Endothelial cell of umbilical vein (primary cell): ENCODE measurements at regions not wholly inside any gene's neighbourhood (a gene's known extent, or its start where the extent isn't known, plus 50 kb on each side); places are given as distances from the start of the nearest gene placed in this dataset.

Experiments used
- BruUV-seq: library from RNA; stranded (reverse); fragments of 400-500 nt; replicated peaks from 2 replicates; lab custom pipeline; 2021; lab: Mats Ljungman, UMichigan
- CTCF ChIA-PET: fragments of 300-600, 350-600 bp; sonication (Branson Sonifier 250); formaldehyde crosslinking; loops from one replicate; lab custom pipeline; 2021; ENCODE audit warnings: antibody characterized with exemption, inconsistent platforms; lab: Charles Lee
- POLR2A ChIA-PET: fragments of 300-600, 350-600 bp; sonication (Branson Sonifier 250); formaldehyde crosslinking; loops from one replicate; lab custom pipeline; 2021; ENCODE audit warnings: antibody characterized with exemption, inconsistent platforms; lab: Charles Lee
- DNase-seq: peaks from one replicate; pipeline ENCODE4 v3.0.0-alpha.2; 2011; ENCODE audit warnings: low read depth, low spot score
- FAIRE-seq: peaks from 2 replicates; lab custom pipeline; 2011; peaks lifted over from hg19 to GRCh38; lab: Jason Lieb, UNC
- H2AFZ ChIP-seq: 2 replicates; pipeline ENCODE4 v1.6.0; 2012; ENCODE audit warnings: low read depth, low read length, control low read depth, inconsistent platforms
- H3K27ac ChIP-seq: 2 replicates; pipeline ENCODE4 v1.5.1; 2011; ENCODE audit warnings: low read depth, mild to moderate bottlenecking, control low read depth, low read length, moderate library complexity; ENCODE audit not compliant: insufficient read depth
- H3K27me3 ChIP-seq, 2 experiments: 2 replicates each; pipeline versions ENCODE4 v1.6.0 to v1.6.1; 2011; ENCODE audit warnings: low read length in 2 of 2, mixed read lengths in 1 of 2; ENCODE audit not compliant: control insufficient read depth in 2 of 2, insufficient read depth in 2 of 2
- H3K36me3 ChIP-seq, 2 experiments: 2 replicates in 1 of 2; 3 replicates in 1 of 2; pipeline ENCODE4 v1.5.1; 2011; ENCODE audit warnings: low read length in 2 of 2, mild to moderate bottlenecking in 1 of 2, moderate library complexity in 1 of 2; ENCODE audit not compliant: control insufficient read depth in 2 of 2, insufficient read depth in 2 of 2; ENCODE audit errors: extremely low read depth in 1 of 2
- H3K4me1 ChIP-seq: 3 replicates; pipeline ENCODE4 v1.5.1; 2011; ENCODE audit warnings: mild to moderate bottlenecking, low read length; ENCODE audit not compliant: control insufficient read depth, insufficient read depth; ENCODE audit errors: extremely low read depth
- H3K4me2 ChIP-seq: 2 replicates; pipeline ENCODE4 v1.6.1; 2011; ENCODE audit warnings: low read length, control low read depth, mixed read lengths; ENCODE audit not compliant: insufficient read depth
- H3K4me3 ChIP-seq, 3 experiments: fragments of 200-600 bp in 1 of 3; sonication (generic), shearing (Covaris generic) in 1 of 3; replicated peaks in 1 of 3; 2 replicates each; pipeline ENCODE4 v1.5.1; 2011 to 2016; ENCODE audit warnings: control low read depth in 3 of 3, low read length in 3 of 3, mild to moderate bottlenecking in 2 of 3, inconsistent platforms in 1 of 3, low read depth in 1 of 3, moderate library complexity in 1 of 3; ENCODE audit not compliant: insufficient read depth in 1 of 3
- H3K79me2 ChIP-seq: 2 replicates; pipeline ENCODE4 v1.6.0; 2012; ENCODE audit warnings: low read length, inconsistent platforms; ENCODE audit not compliant: control insufficient read depth, insufficient read depth
- H3K9ac ChIP-seq: replicated peaks from 2 replicates; pipeline ENCODE3; 2011; ENCODE audit warnings: low read length, control low read depth; ENCODE audit not compliant: insufficient read depth; ENCODE audit errors: extremely low read depth
- H3K9me1 ChIP-seq: replicated peaks from 3 replicates; pipeline ENCODE4 v1.6.0; 2011; ENCODE audit warnings: mild to moderate bottlenecking, low read length; ENCODE audit not compliant: control insufficient read depth, insufficient read depth; ENCODE audit errors: extremely low read depth
- H3K9me3 ChIP-seq: replicated peaks from 2 replicates; pipeline ENCODE4 v1.5.1; 2012; ENCODE audit warnings: low read length, inconsistent platforms; ENCODE audit not compliant: control insufficient read depth, insufficient read depth
- H4K20me1 ChIP-seq: replicated peaks from 2 replicates; pipeline ENCODE3; 2011; ENCODE audit warnings: mild to moderate bottlenecking, low read length; ENCODE audit not compliant: control insufficient read depth, insufficient read depth; ENCODE audit errors: extremely low read depth
- EZH2 ChIP-seq: IDR thresholded peaks from 2 replicates; pipeline ENCODE4 v1.6.1; 2012; ENCODE audit warnings: borderline replicate concordance, low read depth, mild to moderate bottlenecking, moderate library complexity, low read length, inconsistent platforms; ENCODE audit not compliant: severe bottlenecking
- FOS ChIP-seq: IDR thresholded peaks from 2 replicates; pipeline ENCODE4 v1.6.1; 2011; ENCODE audit warnings: mild to moderate bottlenecking, low read length, moderate library complexity, borderline replicate concordance; ENCODE audit not compliant: insufficient read depth
- GATA2 ChIP-seq: IDR thresholded peaks from 2 replicates; pipeline ENCODE4 v1.7.0; 2011; ENCODE audit warnings: low read depth, mild to moderate bottlenecking, moderate library complexity, mixed read lengths, low read length; ENCODE audit not compliant: insufficient read length, insufficient read depth
- JUN ChIP-seq: IDR thresholded peaks from 2 replicates; pipeline ENCODE4 v1.6.1; 2011; ENCODE audit warnings: borderline replicate concordance, low read depth; ENCODE audit not compliant: insufficient read length, insufficient read depth
- MAX ChIP-seq: IDR thresholded peaks from 2 replicates; pipeline ENCODE4 v1.6.1; 2011; ENCODE audit not compliant: insufficient read depth, insufficient read length
- MYC ChIP-seq: IDR thresholded peaks from one replicate; pipeline ENCODE4 v1.6.1; 2011; ENCODE audit warnings: mild to moderate bottlenecking, low read depth, low read length
- POLR2A ChIP-seq: IDR thresholded peaks from 2 replicates; pipeline ENCODE4 v1.6.1; 2012; ENCODE audit warnings: low read depth, mild to moderate bottlenecking, control low read depth, low read length
- POLR2AphosphoS5 ChIP-seq: IDR thresholded peaks from 2 replicates; pipeline ENCODE4 v1.6.1; 2012; ENCODE audit warnings: low read depth, mild to moderate bottlenecking, control low read depth, low read length, moderate library complexity; ENCODE audit not compliant: insufficient read depth
- dilution Hi-C: fragments of 300-500 bp; cut with MboI; formaldehyde crosslinking; loops from one replicate; pipeline ENCODE4 v1.15.0; 2019; ENCODE audit warnings: low sequenced_read_pairs; ENCODE audit not compliant: extremely low pct_ligation_motif_present
- intact Hi-C: fragments of 100-400 bp; cut with micrococcal nuclease; formaldehyde crosslinking; loops from one replicate; pipeline ENCODE4 v1.10.0; 2022
- TF ChIP-seq, protein P1 (sequence below), 2 donors: IDR thresholded peaks; 1 replicate in 1 of 2; 2 replicates in 1 of 2; pipeline ENCODE4 v1.5.1; 2011; ENCODE audit warnings: low read length in 2 of 2, mild to moderate bottlenecking in 2 of 2, moderate library complexity in 2 of 2, control low read depth in 1 of 2, inconsistent platforms in 1 of 2, low read depth in 1 of 2; ENCODE audit not compliant: insufficient read depth in 1 of 2; ENCODE audit errors: extremely low read depth in 1 of 2

- CTCF ChIA-PET, result no interaction called here
- H4K20me1 ChIP-seq, result no peaks in the 10 kb centered on the region
- intact Hi-C loops (no loop called here), dilution Hi-C loops (no loop called here)
- no peak overlapping the region for H3K4me3 ChIP-seq
- no peaks in the 10 kb centered on the region for H3K27me3 ChIP-seq
- H3K9ac ChIP-seq, result no peak overlapping the region
- no peak for TF ChIP-seq POLR2AphosphoS5
- TF ChIP-seq, protein P1, sequence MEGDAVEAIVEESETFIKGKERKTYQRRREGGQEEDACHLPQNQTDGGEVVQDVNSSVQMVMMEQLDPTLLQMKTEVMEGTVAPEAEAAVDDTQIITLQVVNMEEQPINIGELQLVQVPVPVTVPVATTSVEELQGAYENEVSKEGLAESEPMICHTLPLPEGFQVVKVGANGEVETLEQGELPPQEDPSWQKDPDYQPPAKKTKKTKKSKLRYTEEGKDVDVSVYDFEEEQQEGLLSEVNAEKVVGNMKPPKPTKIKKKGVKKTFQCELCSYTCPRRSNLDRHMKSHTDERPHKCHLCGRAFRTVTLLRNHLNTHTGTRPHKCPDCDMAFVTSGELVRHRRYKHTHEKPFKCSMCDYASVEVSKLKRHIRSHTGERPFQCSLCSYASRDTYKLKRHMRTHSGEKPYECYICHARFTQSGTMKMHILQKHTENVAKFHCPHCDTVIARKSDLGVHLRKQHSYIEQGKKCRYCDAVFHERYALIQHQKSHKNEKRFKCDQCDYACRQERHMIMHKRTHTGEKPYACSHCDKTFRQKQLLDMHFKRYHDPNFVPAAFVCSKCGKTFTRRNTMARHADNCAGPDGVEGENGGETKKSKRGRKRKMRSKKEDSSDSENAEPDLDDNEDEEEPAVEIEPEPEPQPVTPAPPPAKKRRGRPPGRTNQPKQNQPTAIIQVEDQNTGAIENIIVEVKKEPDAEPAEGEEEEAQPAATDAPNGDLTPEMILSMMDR (IDR thresholded peaks at IDR 0.05; ENCODE audit: extremely low read depth in 1 of 2, insufficient read depth in 1 of 2, low read depth in 1 of 2, low read length in 2 of 2), result no peak
- no peak for TF ChIP-seq MAX
- TF ChIP-seq FOS, result no peak
- no peak for TF ChIP-seq EZH2
- no peak for TF ChIP-seq MYC
- no peak for TF ChIP-seq POLR2A
- no peak for TF ChIP-seq JUN
- no peak for TF ChIP-seq GATA2
- H3K27ac ChIP-seq, result no peak overlapping the region
- POLR2A ChIA-PET, result no interaction called here
- FAIRE-seq (no peak), DNase-seq (no peak)
- H3K79me2 ChIP-seq, result no peaks in the 10 kb centered on the region
- no peaks in the 10 kb centered on the region for H3K9me1 ChIP-seq
- H2AFZ ChIP-seq, result no peak overlapping the region
- H3K4me1 ChIP-seq, result no peaks in the 10 kb centered on the region
- no peaks in the 10 kb centered on the region for H3K36me3 ChIP-seq
- H3K9me3 ChIP-seq, result no peaks in the 10 kb centered on the region
- BruUV-seq, result no TSS peak
- no peak overlapping the region for H3K4me2 ChIP-seq
Measured at GRCh38 chrX:36897690-36898089, 110.5 kb upstream of the FAM47C start.
